ENCODE measurements at regions not wholly inside any gene's neighbourhood (a gene's known extent, or its start where the extent isn't known, plus 50 kb on each side); places are given as distances from the start of the nearest gene placed in this dataset.

- H3K36me3 ChIP-seq (ENCODE audit: low read length): no peaks in the 10 kb centered on the region
- no peak overlapping the region for H3K4me2 ChIP-seq (ENCODE audit: low read depth, low read length, poor library complexity, severe bottlenecking)
- no peaks in the 10 kb centered on the region for H3K9me2 ChIP-seq (replicated peaks; ENCODE audit: insufficient read depth, low read length)
- no peak overlapping the region for H3K27ac ChIP-seq (ENCODE audit: low read depth, low read length)
- no peaks in the 10 kb centered on the region for H3F3A ChIP-seq (ENCODE audit: insufficient read depth)
- no peaks in the 10 kb centered on the region for H3K79me2 ChIP-seq (ENCODE audit: insufficient read depth, low read length)
- no peak for TF ChIP-seq EZH2phosphoT487 (conservative IDR thresholded peaks at IDR 0.05; ENCODE audit: low read length)
- TF ChIP-seq, protein P1, sequence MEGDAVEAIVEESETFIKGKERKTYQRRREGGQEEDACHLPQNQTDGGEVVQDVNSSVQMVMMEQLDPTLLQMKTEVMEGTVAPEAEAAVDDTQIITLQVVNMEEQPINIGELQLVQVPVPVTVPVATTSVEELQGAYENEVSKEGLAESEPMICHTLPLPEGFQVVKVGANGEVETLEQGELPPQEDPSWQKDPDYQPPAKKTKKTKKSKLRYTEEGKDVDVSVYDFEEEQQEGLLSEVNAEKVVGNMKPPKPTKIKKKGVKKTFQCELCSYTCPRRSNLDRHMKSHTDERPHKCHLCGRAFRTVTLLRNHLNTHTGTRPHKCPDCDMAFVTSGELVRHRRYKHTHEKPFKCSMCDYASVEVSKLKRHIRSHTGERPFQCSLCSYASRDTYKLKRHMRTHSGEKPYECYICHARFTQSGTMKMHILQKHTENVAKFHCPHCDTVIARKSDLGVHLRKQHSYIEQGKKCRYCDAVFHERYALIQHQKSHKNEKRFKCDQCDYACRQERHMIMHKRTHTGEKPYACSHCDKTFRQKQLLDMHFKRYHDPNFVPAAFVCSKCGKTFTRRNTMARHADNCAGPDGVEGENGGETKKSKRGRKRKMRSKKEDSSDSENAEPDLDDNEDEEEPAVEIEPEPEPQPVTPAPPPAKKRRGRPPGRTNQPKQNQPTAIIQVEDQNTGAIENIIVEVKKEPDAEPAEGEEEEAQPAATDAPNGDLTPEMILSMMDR (IDR thresholded peaks at IDR 0.05; ENCODE audit: insufficient read depth, low read length, poor library complexity, severe bottlenecking): no peak
- no peak overlapping the region for H3K4me3 ChIP-seq (ENCODE audit: insufficient read depth, low read length, poor library complexity, severe bottlenecking)
- H3K27me3 ChIP-seq (ENCODE audit: low read length): no peaks in the 10 kb centered on the region
- H3K9me3 ChIP-seq (ENCODE audit: insufficient read depth, low read length): no peaks in the 10 kb centered on the region
- no peak overlapping the region for H3K9ac ChIP-seq (ENCODE audit: low read length)
- H4K20me1 ChIP-seq (ENCODE audit: low read depth, low read length): no peaks in the 10 kb centered on the region
- no peak overlapping the region for H2AFZ ChIP-seq (ENCODE audit: low read depth, low read length, severe bottlenecking)
Observed at GRCh38 chr3:194817936-194818335, 132.3 kb downstream of the FAM43A start.

- Histone ChIP-seq H4K20me1 (ENCODE audit: low read depth, low read length) (no peaks in the 10 kb centered on the region), H2AFZ (ENCODE audit: low read depth, low read length, severe bottlenecking) (no peak overlapping the region), H3K36me3 (ENCODE audit: low read length) (no peaks in the 10 kb centered on the region), H3K27ac (ENCODE audit: low read depth, low read length) (no peak overlapping the region), H3F3A (ENCODE audit: insufficient read depth) (no peaks in the 10 kb centered on the region), H3K9me2 (replicated peaks; ENCODE audit: insufficient read depth, low read length) (no peaks in the 10 kb centered on the region), H3K9me3 (ENCODE audit: insufficient read depth, low read length) (no peaks in the 10 kb centered on the region), H3K9ac (ENCODE audit: low read length) (no peak overlapping the region), H3K27me3 (ENCODE audit: low read length) (no peaks in the 10 kb centered on the region), H3K79me2 (ENCODE audit: insufficient read depth, low read length) (no peaks in the 10 kb centered on the region), H3K4me2 (ENCODE audit: low read depth, low read length, poor library complexity, severe bottlenecking) (no peak overlapping the region), H3K4me3 (ENCODE audit: insufficient read depth, low read length, poor library complexity, severe bottlenecking) (no peak overlapping the region)
- TF ChIP-seq EZH2phosphoT487 (conservative IDR thresholded peaks at IDR 0.05; ENCODE audit: low read length): no peak
- TF ChIP-seq, protein P1 (IDR thresholded peaks at IDR 0.05; ENCODE audit: insufficient read depth, low read length, poor library complexity, severe bottlenecking): no peak
Observed at GRCh38 chr3:194824100-194824499, 138.4 kb downstream of the FAM43A start.

- Histone ChIP-seq H2AFZ (ENCODE audit: low read depth, low read length, severe bottlenecking) (no peak overlapping the region), H3K36me3 (ENCODE audit: low read length) (no peaks in the 10 kb centered on the region), H3K9me2 (replicated peaks; ENCODE audit: insufficient read depth, low read length) (no peaks in the 10 kb centered on the region), H3K9ac (ENCODE audit: low read length) (no peak overlapping the region), H3K27ac (ENCODE audit: low read depth, low read length) (no peak overlapping the region), H3K9me3 (ENCODE audit: insufficient read depth, low read length) (no peaks in the 10 kb centered on the region), H3K27me3 (ENCODE audit: low read length) (no peaks in the 10 kb centered on the region), H3K4me3 (ENCODE audit: insufficient read depth, low read length, poor library complexity, severe bottlenecking) (no peak overlapping the region), H3K4me2 (ENCODE audit: low read depth, low read length, poor library complexity, severe bottlenecking) (no peak overlapping the region), H3F3A (ENCODE audit: insufficient read depth) (no peaks in the 10 kb centered on the region), H3K79me2 (ENCODE audit: insufficient read depth, low read length) (no peaks in the 10 kb centered on the region), H4K20me1 (ENCODE audit: low read depth, low read length) (no peaks in the 10 kb centered on the region)
- TF ChIP-seq, protein P1 (IDR thresholded peaks at IDR 0.05; ENCODE audit: insufficient read depth, low read length, poor library complexity, severe bottlenecking): no peak
- no peak for TF ChIP-seq EZH2phosphoT487 (conservative IDR thresholded peaks at IDR 0.05; ENCODE audit: low read length)
Observed at GRCh38 chr3:194824701-194825111, 139.0 kb downstream of the FAM43A start.

Data from SU-DHL-6 (cell line).